Astrocyte of the spinal cord (primary cell): ENCODE measurements at regions not wholly inside any gene's neighbourhood (a gene's known extent, or its start where the extent isn't known, plus 50 kb on each side); places are given as distances from the start of the nearest gene placed in this dataset.

Experiments used
- DNase-seq: peaks from one replicate; pipeline ENCODE4 v3.0.0; 2011; ENCODE audit warnings: low read depth, low spot score
- H3K4me3 ChIP-seq: 2 replicates; pipeline ENCODE4 v1.5.1; 2011; ENCODE audit warnings: low read depth, mild to moderate bottlenecking, low read length, moderate library complexity
- in situ Hi-C: cut with HindIII; loops from 2 replicates; pipeline ENCODE4 v1.10.0; 2017; ENCODE audit warnings: low sequenced_read_pairs
- TF ChIP-seq, protein P1 (sequence below): IDR thresholded peaks from 2 replicates; pipeline ENCODE4 v1.5.1; 2012; ENCODE audit warnings: low read depth, mild to moderate bottlenecking, low read length, inconsistent platforms

DNA sequence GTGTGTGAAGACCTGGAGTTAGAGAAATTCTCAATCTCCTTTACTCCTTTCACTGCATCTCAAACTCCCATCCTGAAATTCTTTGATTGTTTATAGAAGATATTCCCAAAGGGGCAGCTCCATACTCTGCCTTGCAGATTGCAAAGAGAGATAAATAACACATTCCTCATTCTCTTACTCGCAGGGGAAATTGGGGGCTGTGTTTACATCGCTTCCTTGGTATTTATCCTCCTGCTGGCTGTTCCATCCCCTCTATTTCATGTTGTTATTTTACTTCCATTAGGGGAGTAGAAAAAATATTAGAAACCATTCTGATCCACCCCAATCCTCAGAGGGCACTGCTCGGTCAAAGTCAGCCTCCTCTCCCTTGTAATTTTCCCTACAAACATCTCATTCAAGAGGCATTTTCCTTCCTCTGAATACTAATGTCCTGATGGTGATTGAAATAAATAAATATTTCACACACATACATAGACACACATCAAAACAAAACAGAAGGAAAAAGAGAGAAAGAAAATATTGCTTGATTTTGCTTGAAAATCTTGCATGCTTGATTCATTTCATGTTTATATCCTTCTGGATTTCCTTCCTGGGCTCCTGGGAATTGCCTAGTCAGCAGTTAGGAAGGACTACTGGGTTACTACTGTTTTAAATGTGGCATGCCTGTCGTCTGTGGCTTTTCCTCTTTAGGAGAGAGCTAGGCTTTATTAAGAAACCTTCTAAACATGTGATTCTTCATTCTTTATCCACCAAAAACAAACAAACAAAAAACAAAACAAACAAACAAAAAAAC is 420.1 kb upstream of the PAPPA start:
- in situ Hi-C loops = no loop called here
- no peak for DNase-seq
- TF ChIP-seq, protein P1, sequence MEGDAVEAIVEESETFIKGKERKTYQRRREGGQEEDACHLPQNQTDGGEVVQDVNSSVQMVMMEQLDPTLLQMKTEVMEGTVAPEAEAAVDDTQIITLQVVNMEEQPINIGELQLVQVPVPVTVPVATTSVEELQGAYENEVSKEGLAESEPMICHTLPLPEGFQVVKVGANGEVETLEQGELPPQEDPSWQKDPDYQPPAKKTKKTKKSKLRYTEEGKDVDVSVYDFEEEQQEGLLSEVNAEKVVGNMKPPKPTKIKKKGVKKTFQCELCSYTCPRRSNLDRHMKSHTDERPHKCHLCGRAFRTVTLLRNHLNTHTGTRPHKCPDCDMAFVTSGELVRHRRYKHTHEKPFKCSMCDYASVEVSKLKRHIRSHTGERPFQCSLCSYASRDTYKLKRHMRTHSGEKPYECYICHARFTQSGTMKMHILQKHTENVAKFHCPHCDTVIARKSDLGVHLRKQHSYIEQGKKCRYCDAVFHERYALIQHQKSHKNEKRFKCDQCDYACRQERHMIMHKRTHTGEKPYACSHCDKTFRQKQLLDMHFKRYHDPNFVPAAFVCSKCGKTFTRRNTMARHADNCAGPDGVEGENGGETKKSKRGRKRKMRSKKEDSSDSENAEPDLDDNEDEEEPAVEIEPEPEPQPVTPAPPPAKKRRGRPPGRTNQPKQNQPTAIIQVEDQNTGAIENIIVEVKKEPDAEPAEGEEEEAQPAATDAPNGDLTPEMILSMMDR = no peak
- H3K4me3 ChIP-seq = no peak overlapping the region

DNA sequence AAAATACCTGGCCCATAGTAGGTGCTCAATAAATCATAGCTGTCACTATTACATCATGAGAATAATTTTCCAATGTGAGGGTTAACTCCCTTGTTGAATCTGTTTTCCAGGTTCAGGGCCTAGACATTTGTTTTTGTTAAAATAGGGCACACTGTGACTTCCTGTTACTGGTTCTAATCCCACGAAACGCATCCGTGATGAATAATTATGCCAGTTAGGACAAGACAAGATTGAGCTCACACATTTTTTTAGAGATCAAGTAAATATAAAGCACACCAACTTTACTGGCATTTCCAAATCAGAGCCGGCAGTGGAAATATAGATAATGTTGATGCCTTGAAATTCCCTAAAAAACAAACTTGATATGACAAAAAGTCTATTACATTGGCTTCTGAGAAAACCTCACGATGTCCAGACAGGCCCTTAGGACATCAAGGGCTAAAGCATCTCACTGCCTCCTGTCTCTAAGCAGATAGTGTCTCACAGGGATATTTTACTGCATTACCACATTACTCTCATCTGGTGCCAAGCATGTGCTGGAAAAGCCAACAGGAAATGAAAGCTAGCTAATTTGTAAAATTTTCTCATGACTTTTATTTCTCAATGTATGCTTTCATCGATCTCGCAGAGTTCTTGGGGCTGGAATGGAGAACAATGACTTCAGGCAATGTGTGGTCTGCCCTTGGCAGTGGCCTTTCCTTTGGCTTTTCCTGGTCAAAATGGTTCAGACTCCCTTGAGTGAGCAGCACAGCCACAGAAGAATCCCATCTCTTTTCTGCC is 414.3 kb upstream of the PAPPA start:
- H3K4me3 ChIP-seq = no peak overlapping the region
- TF ChIP-seq, protein P1 = no peak
- DNase-seq = peak; percentile 7
- in situ Hi-C loops = no loop called here

DNA sequence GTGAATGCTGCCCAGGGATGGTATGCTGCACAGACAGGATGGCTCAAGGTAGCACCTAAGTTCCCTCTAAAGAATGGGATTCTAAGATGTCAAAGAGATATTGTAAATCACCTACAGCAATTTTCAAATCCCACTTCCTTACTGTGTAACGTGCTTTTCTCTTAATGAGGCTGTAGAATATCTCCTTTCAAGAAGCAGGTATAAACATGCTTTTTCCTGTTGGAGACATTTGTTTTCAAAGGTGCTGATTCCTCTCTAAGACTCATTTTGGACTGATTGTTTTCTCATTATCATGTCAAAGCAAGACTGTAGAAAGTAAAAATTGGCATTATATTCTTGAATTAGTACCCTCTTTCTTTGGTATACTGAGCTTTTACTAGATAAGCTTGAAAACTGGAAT is 412.6 kb upstream of the PAPPA start:
- TF ChIP-seq, protein P1 = no peak
- no peak overlapping the region for H3K4me3 ChIP-seq
- DNase-seq = no peak
- in situ Hi-C loops = no loop called here

DNA sequence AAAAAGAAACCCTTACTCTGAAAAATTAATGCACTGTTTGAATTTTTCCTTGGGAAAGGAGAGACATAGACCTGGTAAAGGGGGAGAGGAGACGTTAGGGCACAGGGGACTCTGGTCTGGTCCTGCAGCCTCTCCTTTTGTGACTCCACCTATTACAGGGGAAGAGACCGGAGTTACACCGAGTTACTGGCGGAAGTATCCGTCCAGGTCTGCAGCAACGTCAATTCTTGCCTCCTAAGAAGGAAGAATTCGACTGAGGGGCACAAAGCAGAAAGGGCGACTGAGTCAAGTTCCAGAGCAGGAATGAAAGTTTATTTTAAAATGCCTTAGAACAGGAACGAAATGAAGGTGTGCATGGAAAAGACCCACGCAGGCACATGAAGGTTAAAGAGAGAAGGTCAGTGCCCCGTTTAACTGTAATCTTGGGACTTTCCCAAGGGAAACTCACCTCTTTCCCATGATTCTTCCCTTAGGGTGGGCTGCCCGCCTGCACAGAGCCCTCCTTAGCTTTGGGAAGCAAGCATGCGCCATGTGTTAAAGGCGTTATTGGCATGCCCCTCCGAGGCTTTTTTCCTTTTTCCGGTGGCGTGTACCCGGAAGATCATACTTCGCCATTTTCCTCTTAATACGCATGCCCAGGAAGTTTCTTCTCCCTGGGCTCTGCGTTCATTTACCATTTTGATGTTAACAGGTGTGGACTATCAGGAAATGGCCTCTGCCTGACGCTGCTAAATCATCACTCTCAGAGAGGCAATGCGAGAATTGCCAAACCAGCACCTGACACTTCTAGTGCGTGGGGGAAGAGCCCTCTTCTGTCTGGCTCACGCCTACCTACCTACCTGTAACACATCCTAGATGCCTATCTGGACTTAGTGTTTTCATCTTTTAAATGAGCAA is 409.6 kb upstream of the PAPPA start:
- H3K4me3 ChIP-seq = no peak overlapping the region
- DNase-seq = no peak
- TF ChIP-seq, protein P1 = no peak
- in situ Hi-C loops = no loop called here

DNA sequence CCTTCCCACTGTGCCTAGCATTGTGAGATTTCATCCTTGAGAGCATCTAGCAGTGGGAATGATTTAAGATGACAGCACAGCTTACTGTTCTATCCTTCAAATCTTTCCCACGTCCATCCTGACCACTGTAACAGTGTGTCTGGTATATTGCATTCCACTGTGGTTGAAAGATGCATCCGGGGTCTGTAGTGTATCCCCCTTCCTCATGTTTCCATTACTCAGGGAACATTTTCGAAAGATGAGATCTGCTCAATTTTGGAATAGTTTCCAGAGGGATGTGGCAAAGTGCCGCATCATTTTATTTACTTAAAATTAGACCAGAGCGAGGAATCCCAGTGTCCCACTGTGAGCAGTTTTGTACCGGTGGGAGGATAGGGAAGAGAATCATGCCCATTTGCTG is 407.1 kb upstream of the PAPPA start:
- DNase-seq = peak; percentile 81
- in situ Hi-C loops = no loop called here

More for the DNA sequence above, 407.1 kb upstream of the PAPPA start:
- H3K4me3 ChIP-seq = no peak overlapping the region
- TF ChIP-seq, protein P1 = no peak
